Osteoblast (primary cell): ENCODE measurements at regions not wholly inside any gene's neighbourhood (a gene's known extent, or its start where the extent isn't known, plus 50 kb on each side); places are given as distances from the start of the nearest gene placed in this dataset.

ENCODE experiments used
- DNase-seq: peaks from one replicate; pipeline ENCODE4 v3.0.0; 2011; ENCODE audit warnings: low spot score, mixed read lengths; ENCODE audit not compliant: insufficient read length; ENCODE audit errors: missing footprints
- H2AFZ ChIP-seq: 2 replicates; pipeline ENCODE4 v1.6.0; 2011; ENCODE audit warnings: mild to moderate bottlenecking, low read length
- H3K27ac ChIP-seq: 2 replicates; pipeline ENCODE4 v1.5.1; 2011; ENCODE audit warnings: mild to moderate bottlenecking, low read depth, low read length, moderate library complexity
- H3K27me3 ChIP-seq: 2 replicates; pipeline ENCODE4 v1.6.0; 2012; ENCODE audit warnings: mild to moderate bottlenecking, control low read depth, inconsistent platforms, low read length, moderate library complexity; ENCODE audit not compliant: insufficient read depth
- H3K36me3 ChIP-seq: 2 replicates; pipeline ENCODE4 v1.5.1; 2011; ENCODE audit warnings: mild to moderate bottlenecking, low read length, control low read depth, moderate library complexity; ENCODE audit not compliant: insufficient read depth
- H3K4me1 ChIP-seq: 2 replicates; pipeline ENCODE4 v1.5.1; 2011; ENCODE audit warnings: mild to moderate bottlenecking, low read length, control low read depth, moderate library complexity; ENCODE audit not compliant: insufficient read depth
- H3K4me2 ChIP-seq: 2 replicates; pipeline ENCODE4 v1.6.0; 2011; ENCODE audit warnings: mild to moderate bottlenecking, low read length; ENCODE audit not compliant: insufficient read depth
- H3K4me3 ChIP-seq: fragments of 200-600 bp; sonication (generic); 3 replicates; pipeline ENCODE4 v1.5.1; 2012; ENCODE audit warnings: mild to moderate bottlenecking, low read length, inconsistent platforms; ENCODE audit not compliant: insufficient read depth
- H3K79me2 ChIP-seq: 2 replicates; pipeline ENCODE4 v1.6.0; 2012; ENCODE audit warnings: mild to moderate bottlenecking, low read length, control low read depth, inconsistent platforms; ENCODE audit not compliant: insufficient read depth
- H3K9me3 ChIP-seq: 2 replicates; pipeline ENCODE4 v1.5.1; 2011; ENCODE audit warnings: low read depth, low read length, control low read depth
- H4K20me1 ChIP-seq: 2 replicates; pipeline ENCODE4 v1.6.0; 2012; ENCODE audit warnings: mild to moderate bottlenecking, low read length, control low read depth; ENCODE audit not compliant: insufficient read depth
- CTCF ChIP-seq: IDR thresholded peaks from 2 replicates; pipeline ENCODE4 v1.5.1; 2011; ENCODE audit warnings: mild to moderate bottlenecking, low read depth, low read length, moderate library complexity; ENCODE audit errors: extremely low read depth

- no peak for TF ChIP-seq CTCF
- no peaks in the 10 kb centered on the region for H3K27me3 ChIP-seq
Measured at GRCh38 chr15:37203050-37203449, 102.7 kb upstream of the MEIS2 start.

GRCh38 chr15:37204692-37205091 lies 104.3 kb upstream of the MEIS2 start:
- Histone ChIP-seq H2AFZ (no peak overlapping the region), H3K4me2 (no peak overlapping the region), H3K79me2 (no peaks in the 10 kb centered on the region), H3K36me3 (no peaks in the 10 kb centered on the region), H3K4me1 (no peaks in the 10 kb centered on the region), H3K9me3 (no peaks in the 10 kb centered on the region), H3K4me3 (no peak overlapping the region), H3K27ac (no peak overlapping the region), H3K27me3 (no peaks in the 10 kb centered on the region), H4K20me1 (no peaks in the 10 kb centered on the region)
- TF ChIP-seq CTCF = no peak
- no peak for DNase-seq

More at GRCh38 chr15:37203050-37203449, 102.7 kb upstream of the MEIS2 start:
- Histone ChIP-seq H3K36me3 (no peaks in the 10 kb centered on the region), H3K79me2 (no peaks in the 10 kb centered on the region), H4K20me1 (no peaks in the 10 kb centered on the region), H3K4me3 (no peak overlapping the region), H3K27ac (no peak overlapping the region), H3K4me1 (no peaks in the 10 kb centered on the region), H3K9me3 (no peaks in the 10 kb centered on the region), H2AFZ (no peak overlapping the region), H3K4me2 (no peak overlapping the region)
- DNase-seq = no peak

- Histone ChIP-seq H2AFZ (no peak overlapping the region), H4K20me1 (no peaks in the 10 kb centered on the region), H3K4me1 (no peaks in the 10 kb centered on the region), H3K79me2 (no peaks in the 10 kb centered on the region), H3K4me3 (no peak overlapping the region), H3K9me3 (no peaks in the 10 kb centered on the region), H3K4me2 (no peak overlapping the region), H3K27me3 (no peaks in the 10 kb centered on the region), H3K27ac (no peak overlapping the region), H3K36me3 (no peaks in the 10 kb centered on the region)
- no peak for TF ChIP-seq CTCF
- DNase-seq = no peak
Measured at GRCh38 chr15:37206690-37207089, 106.3 kb upstream of the MEIS2 start.

- no peaks in the 10 kb centered on the region for H3K9me3 ChIP-seq
- no peak for TF ChIP-seq CTCF
- no peak overlapping the region for H3K4me3 ChIP-seq
- no peaks in the 10 kb centered on the region for H3K36me3 ChIP-seq
- no peak overlapping the region for H3K27ac ChIP-seq
- H3K4me1 ChIP-seq = no peaks in the 10 kb centered on the region
- DNase-seq = no peak
- H4K20me1 ChIP-seq = no peaks in the 10 kb centered on the region
- H3K4me2 ChIP-seq = no peak overlapping the region
- H2AFZ ChIP-seq = no peak overlapping the region
- no peaks in the 10 kb centered on the region for H3K79me2 ChIP-seq
- no peaks in the 10 kb centered on the region for H3K27me3 ChIP-seq
Measured at GRCh38 chr15:37208146-37209040, 108.0 kb upstream of the MEIS2 start.
